GM18526 (cell line): ENCODE measurements at regions not wholly inside any gene's neighbourhood (a gene's known extent, or its start where the extent isn't known, plus 50 kb on each side); places are given as distances from the start of the nearest gene placed in this dataset.

ENCODE experiments used
- POLR2A ChIP-seq: IDR thresholded peaks from 3 replicates; pipeline ENCODE4 v1.6.1; 2011; ENCODE audit not compliant: insufficient read length; ENCODE audit errors: extremely low read depth

DNA sequence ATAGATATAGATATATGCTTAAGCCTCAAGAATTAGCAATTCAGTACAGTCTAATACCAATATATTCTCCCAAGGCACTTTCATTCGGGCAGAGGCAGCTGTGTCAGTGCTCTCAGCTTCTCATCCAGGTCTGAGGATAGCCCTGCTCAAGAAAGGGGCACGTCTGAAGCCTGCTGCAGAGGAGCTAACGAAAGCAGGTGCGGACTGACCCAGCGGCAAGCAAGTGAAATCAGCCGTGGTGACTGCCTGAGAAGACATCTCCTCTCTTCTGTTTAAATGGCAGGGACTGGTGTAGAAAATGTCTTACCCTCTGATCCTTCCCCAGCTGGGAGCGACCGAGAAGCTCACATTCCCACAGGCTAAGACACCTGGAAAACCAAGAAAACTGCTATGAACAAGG is 468.6 kb downstream of the BRD1 start:
- no peak for TF ChIP-seq POLR2A

DNA sequence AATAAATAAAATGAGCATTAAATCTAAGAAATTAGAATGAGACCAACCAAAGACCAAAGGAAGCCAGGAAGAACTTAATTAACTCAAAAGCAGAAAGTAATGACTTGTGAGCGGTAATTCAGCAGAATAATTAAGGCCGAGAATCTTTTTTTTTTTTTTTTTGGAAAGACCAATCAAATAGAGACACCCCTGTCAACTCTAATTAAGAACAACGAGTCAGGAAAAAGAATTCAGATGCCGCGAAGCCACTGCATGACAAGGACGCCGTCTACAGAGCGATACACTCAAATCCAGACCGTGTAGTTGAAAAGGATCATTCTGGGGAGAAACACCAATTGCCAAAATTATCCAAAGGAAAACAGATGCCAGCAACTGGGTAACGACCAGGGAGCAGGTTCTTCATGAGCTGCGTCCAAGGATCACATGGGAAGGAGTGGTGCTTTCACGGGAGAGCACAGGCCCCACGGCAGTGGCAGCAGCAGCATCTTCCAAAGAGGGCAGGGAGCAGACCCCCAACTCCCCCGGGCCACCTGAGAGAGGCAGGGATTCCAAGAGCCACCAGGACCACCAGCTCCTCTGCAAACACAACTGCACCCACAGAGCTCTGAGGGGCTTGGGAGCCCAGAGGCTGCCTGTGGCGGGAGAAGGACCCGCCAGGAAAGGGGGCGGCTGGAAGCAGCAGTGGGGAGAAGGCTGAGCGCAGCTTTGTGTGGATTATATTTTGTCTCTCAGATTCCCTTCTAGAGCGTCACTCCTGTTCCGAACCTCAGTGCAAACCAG is 469.8 kb downstream of the BRD1 start:
- TF ChIP-seq POLR2A, result no peak

DNA sequence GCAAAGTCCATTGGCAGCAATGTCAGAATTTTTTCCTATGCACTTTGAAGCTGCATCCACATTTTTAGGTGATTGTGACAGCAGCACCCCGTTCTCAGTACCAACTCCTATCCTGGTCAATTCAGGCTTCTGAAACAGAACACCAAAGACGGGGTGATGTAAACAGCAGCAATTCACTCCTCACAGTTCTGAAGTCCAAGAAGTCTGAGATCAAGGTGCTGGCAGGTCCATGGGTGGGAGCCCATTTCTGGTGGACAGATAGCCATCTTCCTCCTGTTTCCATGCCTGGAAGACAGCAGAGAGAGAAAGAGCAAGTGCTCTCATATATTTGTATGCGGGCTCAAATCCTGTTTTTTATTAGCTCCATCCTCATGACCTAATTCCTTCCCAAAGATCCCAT is 471.2 kb downstream of the BRD1 start:
- no peak for TF ChIP-seq POLR2A

DNA sequence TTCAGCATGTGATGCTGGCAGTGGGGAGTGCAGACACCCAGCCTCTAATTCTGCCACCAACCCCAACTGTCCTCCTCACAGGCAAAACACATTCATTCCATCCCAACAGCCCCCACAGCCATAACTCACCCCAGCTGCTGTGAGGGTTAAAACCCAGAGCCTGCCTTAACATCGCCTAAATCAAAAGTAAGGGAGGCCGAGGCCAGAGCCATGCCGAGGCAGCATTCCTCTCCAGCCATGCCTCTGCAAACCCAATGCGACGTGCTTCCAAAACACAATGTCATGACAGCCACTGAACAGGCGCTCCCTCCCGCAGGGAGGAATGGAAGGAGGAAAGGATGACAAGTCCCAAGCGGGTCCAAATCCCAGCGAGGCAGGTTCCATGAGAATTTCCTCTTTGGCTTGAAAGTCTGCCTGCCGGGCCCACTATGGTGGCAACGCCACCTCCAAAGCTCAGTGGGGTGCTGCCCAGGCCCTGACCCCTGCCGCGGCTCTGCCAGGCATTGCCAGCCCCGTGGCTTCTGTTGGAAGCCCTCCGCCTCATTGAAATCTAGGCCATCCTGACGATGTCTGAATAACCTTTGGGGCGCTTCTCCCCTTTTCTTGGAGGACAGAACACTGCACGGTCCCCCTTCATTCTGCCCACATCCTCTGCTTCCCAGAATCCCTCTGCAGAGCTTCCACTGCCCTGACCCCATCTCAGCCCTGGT is 472.3 kb downstream of the BRD1 start:
- TF ChIP-seq POLR2A, result no peak

DNA sequence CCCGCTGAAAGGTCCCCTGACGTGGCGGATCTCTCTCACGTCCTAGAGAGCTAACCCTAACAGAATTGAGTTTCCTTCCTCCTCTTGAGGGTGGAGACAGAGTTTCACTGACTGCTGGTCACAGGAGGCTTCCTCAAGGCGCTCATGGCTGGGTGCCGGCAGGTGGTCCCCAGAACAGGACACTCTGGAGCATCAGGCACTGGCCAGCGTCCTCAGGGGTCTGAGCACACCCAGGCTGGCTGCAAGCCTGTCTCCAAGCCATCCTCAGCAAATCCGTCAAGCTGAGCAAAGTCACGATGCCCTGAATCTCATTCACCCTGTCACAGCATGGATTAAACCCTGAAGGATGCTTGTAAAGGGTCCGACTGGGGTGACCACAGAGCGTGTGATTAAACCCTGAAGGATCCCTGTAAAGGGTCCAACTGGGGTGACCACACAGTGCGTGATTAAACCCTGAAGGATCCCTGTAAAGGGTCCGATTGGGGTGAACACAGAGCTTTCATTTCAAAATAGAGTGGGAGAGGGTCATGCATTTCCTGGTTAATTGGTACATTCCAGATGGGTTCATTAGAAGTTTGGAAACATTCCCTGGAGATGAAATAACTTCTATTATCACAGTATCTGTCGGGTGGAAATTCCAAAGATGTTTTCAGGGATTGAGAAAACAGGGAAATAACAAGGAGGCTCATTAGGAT is 473.0 kb downstream of the BRD1 start:
- TF ChIP-seq POLR2A, result no peak

DNA sequence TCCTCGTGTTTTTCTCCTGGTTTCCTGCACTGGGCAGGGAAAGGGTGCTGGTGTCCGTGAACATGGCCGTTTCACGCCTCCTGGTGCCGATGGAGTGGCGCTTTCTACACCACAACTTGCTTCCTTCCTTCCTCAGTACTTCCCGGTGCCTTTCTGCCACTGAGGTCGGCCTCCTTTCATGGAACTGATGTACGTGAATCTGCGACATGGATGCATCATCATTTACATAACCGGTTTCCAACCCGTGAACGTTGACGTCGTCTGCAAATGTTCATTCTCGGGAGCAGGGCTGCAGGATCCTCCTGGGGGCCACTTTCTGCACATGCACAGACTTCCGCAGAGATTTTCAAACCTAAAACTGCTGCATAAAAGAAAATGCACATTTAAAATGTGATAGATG is 474.4 kb downstream of the BRD1 start:
- TF ChIP-seq POLR2A, result no peak

DNA sequence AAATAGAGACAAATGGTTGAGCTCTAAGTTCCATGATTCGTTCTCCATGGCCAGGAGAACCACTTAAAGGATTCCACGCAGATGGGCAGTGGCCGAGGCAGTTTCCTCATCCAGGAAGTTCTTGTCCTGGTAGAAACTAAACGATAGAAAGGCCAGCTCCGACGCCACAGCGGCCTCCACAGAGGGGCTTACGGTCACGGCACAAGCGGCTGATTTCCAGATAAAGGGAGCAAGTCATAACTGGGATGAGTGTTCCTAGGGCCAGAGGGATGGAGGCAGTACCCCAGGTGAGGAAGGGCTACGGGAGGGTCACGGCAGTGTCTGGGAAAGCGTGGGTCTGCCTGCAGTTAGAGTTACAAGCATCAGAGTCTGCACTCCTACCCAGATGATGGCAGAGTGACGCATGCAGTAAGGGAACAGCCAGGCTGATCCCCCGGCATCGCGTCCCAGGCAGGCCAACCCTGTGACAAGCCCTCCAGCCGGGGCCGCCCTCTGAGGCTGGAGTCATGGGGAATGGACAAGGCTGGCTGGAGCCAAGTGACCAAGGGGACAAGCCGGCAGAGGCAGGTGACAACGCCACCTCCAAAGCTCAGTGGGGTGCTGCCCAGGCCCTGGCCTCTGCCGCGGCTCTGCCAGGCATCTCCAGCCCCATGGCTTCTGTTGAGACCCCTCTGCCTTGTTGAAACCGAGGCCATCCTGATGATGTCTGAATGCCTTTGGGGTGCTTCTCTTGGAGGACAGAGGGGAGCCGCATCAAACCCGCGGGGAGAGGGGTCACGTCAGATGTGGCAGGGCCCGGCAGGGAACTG is 475.1 kb downstream of the BRD1 start:
- TF ChIP-seq POLR2A, result no peak

DNA sequence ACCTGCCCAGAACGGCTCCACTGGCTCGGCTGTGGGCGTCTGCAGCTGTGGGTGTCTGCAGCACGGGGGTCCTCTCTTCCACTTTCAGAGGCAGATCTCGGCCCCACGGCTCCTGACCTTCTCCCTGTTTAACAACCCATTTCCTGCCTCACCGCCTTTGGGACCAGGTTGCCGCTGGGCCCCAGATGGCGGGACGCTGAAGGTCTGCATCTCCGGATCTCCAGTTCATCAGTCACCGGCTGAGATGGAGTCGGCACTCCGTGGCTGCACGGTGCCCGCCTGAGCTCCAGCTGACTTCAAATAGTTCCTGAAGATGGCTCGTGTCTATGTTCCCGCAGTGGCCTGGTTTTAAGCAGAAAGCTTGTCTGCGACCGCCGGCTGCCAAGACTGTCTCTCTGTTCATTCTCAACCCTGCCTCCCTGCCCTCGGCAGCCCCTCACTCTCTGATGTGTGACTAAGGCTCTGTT is 475.9 kb downstream of the BRD1 start:
- TF ChIP-seq POLR2A, result no peak

DNA sequence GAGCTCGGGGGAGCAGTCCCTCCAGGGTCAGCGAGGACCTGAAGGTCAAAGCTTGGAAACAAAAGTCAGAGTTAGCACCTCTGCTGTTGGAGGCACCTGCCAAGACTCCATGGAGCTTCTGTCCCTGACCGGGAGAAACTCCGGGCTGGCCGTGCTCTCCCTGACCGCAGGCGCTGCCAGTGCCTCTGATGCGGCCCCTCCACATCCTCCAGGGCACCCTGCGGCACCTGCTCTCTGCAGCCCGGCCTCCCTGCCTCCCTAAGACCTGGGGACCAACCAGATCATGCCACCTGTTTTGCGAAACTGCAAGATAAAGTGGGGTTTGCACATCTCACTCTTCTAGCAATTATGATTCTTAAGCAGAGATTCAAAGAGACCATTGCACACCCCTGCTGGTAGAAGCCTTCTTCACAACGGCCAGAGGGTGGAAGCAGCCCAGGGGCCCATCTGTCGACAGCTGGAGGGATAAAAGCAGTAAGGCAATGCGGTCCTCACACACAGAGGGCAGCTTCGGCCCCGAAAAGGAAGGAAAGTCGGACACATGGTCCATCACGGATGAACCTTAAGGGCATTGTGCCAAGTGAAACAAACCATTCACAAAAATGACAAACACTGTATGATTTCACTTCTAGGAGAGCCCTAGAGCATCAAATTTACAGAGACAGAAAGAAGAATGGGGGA is 477.1 kb downstream of the BRD1 start:
- no peak for TF ChIP-seq POLR2A

DNA sequence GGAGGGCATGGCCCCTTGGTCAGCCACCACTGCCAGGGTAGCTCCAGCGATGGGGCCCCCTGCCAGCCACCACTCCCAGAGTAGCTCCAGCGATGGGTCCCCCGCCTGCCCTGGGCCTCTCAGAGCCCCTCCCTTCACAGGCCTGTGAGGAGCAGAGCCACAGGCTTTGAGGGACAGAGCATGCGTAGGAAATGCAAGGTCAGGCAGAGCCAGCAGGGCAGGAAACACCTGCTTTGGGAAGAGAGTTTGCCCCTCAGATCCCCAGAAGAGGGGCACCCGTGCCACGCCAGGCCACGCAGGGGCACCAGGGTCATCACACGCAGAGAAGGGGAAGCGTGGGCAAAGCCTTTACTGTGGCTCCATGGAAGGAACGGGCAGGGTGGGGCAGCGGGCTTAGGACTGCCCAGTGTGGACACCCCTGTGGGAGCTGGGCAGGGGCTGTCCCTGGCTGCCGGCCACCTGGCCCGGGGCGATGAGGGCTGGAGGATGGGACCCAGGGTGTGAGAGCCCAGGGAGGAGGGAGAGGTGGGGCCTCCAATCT is 477.8 kb downstream of the BRD1 start:
- no peak for TF ChIP-seq POLR2A

DNA sequence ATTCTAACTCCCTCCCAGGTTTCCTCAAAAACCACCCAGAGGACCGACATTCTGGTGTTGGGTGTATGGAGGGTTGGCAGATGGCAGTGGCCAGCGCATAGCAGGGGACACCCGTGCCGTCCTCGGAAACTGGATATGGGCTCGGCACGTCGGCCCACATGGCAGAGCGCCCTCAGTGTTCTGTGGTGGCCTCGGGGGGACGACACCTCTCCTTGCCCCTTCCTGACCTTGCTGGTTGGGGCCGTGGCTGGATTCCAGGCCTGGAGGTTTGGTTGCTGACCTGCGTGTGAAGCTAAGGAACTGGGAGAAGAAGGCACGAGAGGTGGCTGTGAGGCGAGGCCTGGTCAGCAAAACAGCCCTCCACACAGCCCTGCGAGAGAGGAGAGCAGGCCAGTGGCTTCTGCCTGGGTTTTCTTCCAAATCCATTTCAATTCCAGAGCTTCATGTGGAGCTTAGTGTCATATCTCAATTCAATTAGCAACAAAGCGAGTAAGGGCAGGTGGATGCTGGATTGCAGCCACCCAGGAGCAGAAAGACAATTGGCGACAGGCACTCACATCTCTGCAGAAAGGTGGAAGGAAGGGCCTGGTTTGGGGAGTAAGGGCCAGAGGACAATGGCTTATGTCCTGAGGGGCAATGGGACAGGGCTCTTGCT is 478.4 kb downstream of the BRD1 start:
- TF ChIP-seq POLR2A, result no peak

DNA sequence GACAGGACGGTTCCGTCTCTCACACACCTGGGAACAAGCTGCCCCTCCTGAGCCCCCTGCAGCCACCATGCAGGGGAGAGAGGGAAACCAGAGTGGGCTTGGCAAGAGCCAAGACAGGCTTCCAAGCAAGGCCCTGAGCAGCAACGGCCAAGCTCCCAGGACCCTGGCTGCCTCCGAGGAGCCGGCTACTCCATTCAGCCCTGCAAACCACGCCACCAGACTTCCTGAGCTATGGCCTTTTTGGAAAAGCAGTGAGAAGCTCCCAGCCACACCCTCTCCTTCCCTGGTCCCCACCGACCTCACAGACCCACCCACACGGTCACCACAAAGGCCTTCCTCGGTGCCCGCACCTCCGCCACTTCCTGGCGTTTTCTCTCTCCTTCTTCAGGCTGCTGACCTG is 479.0 kb downstream of the BRD1 start:
- TF ChIP-seq POLR2A, result no peak

DNA sequence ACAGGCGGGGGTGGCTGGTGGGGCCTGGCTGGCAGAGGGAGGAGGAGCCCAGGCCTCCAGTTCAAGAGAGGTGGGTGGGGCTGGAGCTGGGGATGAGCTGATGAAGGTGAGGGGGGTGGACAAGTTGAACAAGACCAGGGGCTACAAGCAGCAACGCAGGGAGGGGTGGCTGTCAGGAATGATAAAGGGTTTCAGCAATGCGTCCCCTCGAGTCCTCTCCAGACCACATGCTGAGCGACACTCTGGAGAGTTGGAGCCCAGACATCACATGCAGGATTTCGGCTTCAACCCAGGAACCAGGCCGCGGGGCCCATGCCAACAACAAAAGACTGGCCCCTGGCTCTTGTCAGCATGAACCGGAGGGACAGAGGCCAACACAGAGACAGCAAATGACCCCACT is 480.3 kb downstream of the BRD1 start:
- no peak for TF ChIP-seq POLR2A

DNA sequence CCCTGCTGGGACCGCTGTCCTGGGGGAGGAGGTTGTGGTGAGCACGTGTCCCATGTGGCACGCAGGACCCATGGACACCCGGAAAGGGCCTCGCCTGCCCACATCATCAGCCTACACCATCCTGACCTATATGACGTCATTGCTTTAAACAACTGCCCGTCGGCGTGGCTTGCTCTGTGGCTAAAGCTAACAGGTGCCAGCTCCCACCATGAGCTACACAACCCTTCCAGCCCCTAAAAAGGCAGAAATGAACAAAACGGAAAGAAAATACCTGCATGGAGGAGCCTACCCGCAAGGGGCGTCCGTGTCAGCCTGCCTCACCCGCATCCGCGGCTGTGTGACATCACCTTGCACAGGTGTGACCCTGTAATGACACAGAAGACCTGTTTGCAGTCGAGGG is 481.8 kb downstream of the BRD1 start:
- TF ChIP-seq POLR2A, result no peak
